CD14-positive monocyte (primary cell): ENCODE measurements at regions not wholly inside any gene's neighbourhood (a gene's known extent, or its start where the extent isn't known, plus 50 kb on each side); places are given as distances from the start of the nearest gene placed in this dataset.
"Not testable (repeated sequence)": the region's sequence is repeated elsewhere in the genome, so short reads cannot be mapped to it uniquely, and the experiment has no call there.

Experiments used
- DNase-seq, 3 donors: peaks; one replicate each; pipeline ENCODE4 v3.0.0-alpha.2; 2011 to 2022
- H2AFZ ChIP-seq: 2 replicates; pipeline ENCODE4 v1.6.0; 2012; ENCODE audit warnings: mild to moderate bottlenecking, low read depth, low read length, inconsistent platforms; ENCODE audit not compliant: insufficient read depth, poor library complexity, severe bottlenecking
- H3K27ac ChIP-seq, 2 donors: 1 replicate in 1 of 2; 2 replicates in 1 of 2; pipeline ENCODE4 v1.5.1; 2012 to 2013; ENCODE audit warnings: low read length in 2 of 2, control low read depth in 1 of 2, inconsistent platforms in 1 of 2, low read depth in 1 of 2, mild to moderate bottlenecking in 1 of 2
- H3K27me3 ChIP-seq, 2 donors: one replicate each; pipeline versions ENCODE4 v1.6.0 to v1.6.1; 2011 to 2013; ENCODE audit warnings: low read length in 2 of 2; ENCODE audit not compliant: control insufficient read depth in 2 of 2, insufficient read depth in 2 of 2
- H3K36me3 ChIP-seq, 2 donors: replicated peaks in 1 of 2; 1 replicate in 1 of 2; 2 replicates in 1 of 2; pipeline versions ENCODE4 v1.5.1 to v1.6.1; 2012 to 2013; ENCODE audit warnings: low read length in 2 of 2, control low read depth in 1 of 2, inconsistent platforms in 1 of 2, mild to moderate bottlenecking in 1 of 2; ENCODE audit not compliant: insufficient read depth in 2 of 2, control insufficient read depth in 1 of 2
- H3K4me1 ChIP-seq, 2 donors: 1 replicate in 1 of 2; 2 replicates in 1 of 2; pipeline versions ENCODE4 v1.5.1 to v1.6.1; 2012 to 2013; ENCODE audit warnings: low read length in 2 of 2, control low read depth in 1 of 2, inconsistent platforms in 1 of 2, mild to moderate bottlenecking in 1 of 2, moderate library complexity in 1 of 2; ENCODE audit not compliant: insufficient read depth in 2 of 2, control insufficient read depth in 1 of 2
- H3K4me2 ChIP-seq: replicated peaks from 2 replicates; pipeline ENCODE3; 2012; ENCODE audit warnings: low read length, moderate library complexity, mild to moderate bottlenecking; ENCODE audit not compliant: poor library complexity, severe bottlenecking; ENCODE audit errors: extremely low read depth
- H3K4me3 ChIP-seq, 3 experiments: fragments of 200-600 bp in 1 of 3; sonication (generic) in 1 of 3; replicated peaks in 1 of 3; 1 replicate in 2 of 3; 2 replicates in 1 of 3; pipeline ENCODE4 v1.5.1; 2011 to 2013; ENCODE audit warnings: low read length in 3 of 3, mild to moderate bottlenecking in 3 of 3, control low read depth in 2 of 3, low read depth in 2 of 3, inconsistent platforms in 1 of 3, moderate library complexity in 1 of 3
- H3K79me2 ChIP-seq: 2 replicates; pipeline ENCODE4 v1.6.0; 2012; ENCODE audit warnings: mild to moderate bottlenecking, control low read depth, inconsistent platforms, low read length, moderate library complexity; ENCODE audit not compliant: insufficient read depth
- H3K9ac ChIP-seq: 2 replicates; pipeline ENCODE4 v1.6.0; 2017; ENCODE audit warnings: low read length, mild to moderate bottlenecking; ENCODE audit not compliant: insufficient read depth, poor library complexity, severe bottlenecking
- H3K9me3 ChIP-seq, 2 donors: replicated peaks in 1 of 2; 1 replicate in 1 of 2; 2 replicates in 1 of 2; pipeline versions ENCODE4 v1.5.1 to v1.6.1; 2012 to 2013; ENCODE audit warnings: low read length in 2 of 2, control low read depth in 1 of 2; ENCODE audit not compliant: control insufficient read depth in 1 of 2, insufficient read depth in 1 of 2
- H4K20me1 ChIP-seq: 2 replicates; pipeline ENCODE4 v1.6.0; 2012; ENCODE audit warnings: mild to moderate bottlenecking, low read length, control low read depth, moderate library complexity; ENCODE audit not compliant: insufficient read depth
- H3K27ac Mint-ChIP-seq, 7 donors: one replicate each; pipeline ENCODE4 v1.8.0; 2020; ENCODE audit warnings: mild to moderate bottlenecking in 7 of 7, mixed read lengths in 7 of 7, moderate library complexity in 6 of 7, inconsistent platforms in 2 of 7
- H3K27me3 Mint-ChIP-seq, 3 donors: one replicate each; pipeline ENCODE4 v1.8.0; 2021 to 2022; ENCODE audit warnings: low read depth in 3 of 3, mild to moderate bottlenecking in 3 of 3, mixed read lengths in 3 of 3, moderate library complexity in 3 of 3, inconsistent platforms in 1 of 3
- H3K36me3 Mint-ChIP-seq, 2 donors: one replicate each; pipeline ENCODE4 v1.8.0; 2020; ENCODE audit warnings: mixed read lengths in 2 of 2, inconsistent platforms in 1 of 2, mild to moderate bottlenecking in 1 of 2
- H3K4me1 Mint-ChIP-seq: one replicate; pipeline ENCODE4 v1.8.0; 2020; ENCODE audit warnings: mild to moderate bottlenecking, mixed read lengths
- H3K4me3 Mint-ChIP-seq, 2 donors: one replicate each; pipeline ENCODE4 v1.8.0; 2020; ENCODE audit warnings: mild to moderate bottlenecking in 2 of 2, mixed read lengths in 2 of 2, moderate library complexity in 1 of 2
- H3K9me3 Mint-ChIP-seq, 7 donors: one replicate each; pipeline ENCODE4 v1.8.0; 2020 to 2022; ENCODE audit warnings: mixed read lengths in 7 of 7, mild to moderate bottlenecking in 6 of 7, moderate library complexity in 6 of 7, inconsistent platforms in 2 of 7
- CTCF ChIP-seq: fragments of 200-600 bp; IDR thresholded peaks from one replicate; pipeline ENCODE4 v1.8.0; 2022; ENCODE audit warnings: antibody characterized with exemption, mild to moderate bottlenecking
- WGBS: methylation state at CpG from one replicate; pipeline ENCODE4 v1.1.5; 2013; ENCODE audit warnings: missing lambda C conversion rate; ENCODE audit not compliant: insufficient coverage; 5-methylcytosine and 5-hydroxymethylcytosine counted together
- intact Hi-C, 2 donors: fragments of 100-400 bp; cut with micrococcal nuclease; formaldehyde crosslinking; loops; one replicate each; pipeline versions ENCODE4 v1.15.0 to v1.15.1; 2023

GRCh38 chr6:141457984-141458383 is 674.7 kb upstream of the GJE1 start:
- H3K9ac ChIP-seq, intact Hi-C loops, DNase-seq, H3K27ac Mint-ChIP-seq, H3K4me1 ChIP-seq, H3K27ac ChIP-seq, H3K27me3 Mint-ChIP-seq, H3K79me2 ChIP-seq, H3K4me1 Mint-ChIP-seq, H3K4me3 ChIP-seq, H3K4me2 ChIP-seq, H4K20me1 ChIP-seq, H3K4me3 Mint-ChIP-seq, H3K27me3 ChIP-seq, H3K9me3 ChIP-seq, H3K36me3 ChIP-seq, H2AFZ ChIP-seq, H3K36me3 Mint-ChIP-seq: not testable (repeated sequence)
- WGBS = 93% methylated on average over 4 of the region's 5 CpGs
- H3K9me3 Mint-ChIP-seq = peaks cover 3 to 20% (median 5%) of the 10 kb centered on the region in 7 donors

GRCh38 chr6:141452354-141452686 is 680.4 kb upstream of the GJE1 start:
- TF ChIP-seq CTCF = no peak
- Mint-ChIP-seq H3K36me3 (no peaks in the 10 kb centered on the region), H3K4me3 (no peak overlapping the region), H3K27ac (no peak overlapping the region), H3K4me1 (no peaks in the 10 kb centered on the region), H3K9me3 (peaks cover 1 to 15% (median 5%) of the 10 kb centered on the region in 7 donors), H3K27me3 (peaks cover 0 to 3% (median 0%) of the 10 kb centered on the region in 3 donors)
- no peaks in the 10 kb centered on the region for H4K20me1 ChIP-seq
- no peaks in the 10 kb centered on the region for H3K4me1 ChIP-seq
- intact Hi-C loops = no loop called here
- DNase-seq = no peak
- H3K4me3 ChIP-seq = no peak overlapping the region
- H3K79me2 ChIP-seq = no peaks in the 10 kb centered on the region
- no peak overlapping the region for H3K9ac ChIP-seq
- no peaks in the 10 kb centered on the region for H3K36me3 ChIP-seq
- no peak overlapping the region for H2AFZ ChIP-seq
- H3K9me3 ChIP-seq = peaks cover 0 to 3% of the 10 kb centered on the region in 2 donors
- H3K4me2 ChIP-seq = no peak overlapping the region
- H3K27ac ChIP-seq = no peak overlapping the region
- no peaks in the 10 kb centered on the region for H3K27me3 ChIP-seq
